ENCODE measurements at regions not wholly inside any gene's neighbourhood (a gene's known extent, or its start where the extent isn't known, plus 50 kb on each side); places are given as distances from the start of the nearest gene placed in this dataset.

GRCh38 chr3:72164635-72164978 is 379.7 kb upstream of the PROK2 start:
- TF ChIP-seq, protein P1, sequence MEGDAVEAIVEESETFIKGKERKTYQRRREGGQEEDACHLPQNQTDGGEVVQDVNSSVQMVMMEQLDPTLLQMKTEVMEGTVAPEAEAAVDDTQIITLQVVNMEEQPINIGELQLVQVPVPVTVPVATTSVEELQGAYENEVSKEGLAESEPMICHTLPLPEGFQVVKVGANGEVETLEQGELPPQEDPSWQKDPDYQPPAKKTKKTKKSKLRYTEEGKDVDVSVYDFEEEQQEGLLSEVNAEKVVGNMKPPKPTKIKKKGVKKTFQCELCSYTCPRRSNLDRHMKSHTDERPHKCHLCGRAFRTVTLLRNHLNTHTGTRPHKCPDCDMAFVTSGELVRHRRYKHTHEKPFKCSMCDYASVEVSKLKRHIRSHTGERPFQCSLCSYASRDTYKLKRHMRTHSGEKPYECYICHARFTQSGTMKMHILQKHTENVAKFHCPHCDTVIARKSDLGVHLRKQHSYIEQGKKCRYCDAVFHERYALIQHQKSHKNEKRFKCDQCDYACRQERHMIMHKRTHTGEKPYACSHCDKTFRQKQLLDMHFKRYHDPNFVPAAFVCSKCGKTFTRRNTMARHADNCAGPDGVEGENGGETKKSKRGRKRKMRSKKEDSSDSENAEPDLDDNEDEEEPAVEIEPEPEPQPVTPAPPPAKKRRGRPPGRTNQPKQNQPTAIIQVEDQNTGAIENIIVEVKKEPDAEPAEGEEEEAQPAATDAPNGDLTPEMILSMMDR (IDR thresholded peaks at IDR 0.05; ENCODE audit: low read depth, low read length) = no peak
- no peak for TF ChIP-seq POLR2A (IDR thresholded peaks at IDR 0.05; ENCODE audit: extremely low read depth, insufficient read length)
- no peak for TF ChIP-seq MAX (IDR thresholded peaks at IDR 0.05; ENCODE audit: low read depth, low read length)
- no peak for TF ChIP-seq MYC (IDR thresholded peaks at IDR 0.05; ENCODE audit: low read depth, low read length)
